Mammary epithelial cell (primary cell): ENCODE measurements at regions not wholly inside any gene's neighbourhood (a gene's known extent, or its start where the extent isn't known, plus 50 kb on each side); places are given as distances from the start of the nearest gene placed in this dataset.

Experiments
- CTCF ChIP-seq, 2 donors: IDR thresholded peaks in 1 of 2; conservative IDR thresholded peaks in 1 of 2; 2 replicates each; pipeline ENCODE4 v1.5.1; 2011 to 2012; ENCODE audit warnings: inconsistent platforms in 2 of 2, low read length in 2 of 2, mild to moderate bottlenecking in 2 of 2, control low read depth in 1 of 2, low read depth in 1 of 2; ENCODE audit not compliant: insufficient read depth in 1 of 2; ENCODE audit errors: extremely low read depth in 1 of 2
- EZH2 ChIP-seq: IDR thresholded peaks from 2 replicates; pipeline ENCODE4 v1.6.1; 2012; ENCODE audit warnings: low read length, inconsistent platforms, borderline replicate concordance

DNA sequence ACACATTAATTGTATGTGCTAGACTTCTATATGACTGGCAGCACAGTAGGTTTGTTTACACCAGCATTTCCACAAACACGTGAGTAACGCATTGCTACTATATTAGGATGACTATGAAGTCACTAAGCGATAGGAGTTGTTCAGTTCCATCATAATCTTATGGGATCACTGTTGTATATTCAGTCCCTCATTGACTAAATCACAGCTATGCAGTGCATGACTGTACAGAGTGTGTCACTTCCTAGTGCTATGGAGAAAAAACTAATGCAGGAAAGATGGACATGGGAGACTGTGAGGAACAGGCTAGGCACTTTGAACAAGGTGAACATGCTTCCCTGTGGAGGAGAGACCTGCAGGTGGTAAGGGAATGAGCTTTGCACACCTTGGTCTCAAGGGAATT, 259.8 kb downstream of the NUAK1 start:
- no peak for TF ChIP-seq EZH2
- TF ChIP-seq CTCF (conservative IDR thresholded peaks at IDR 0.05 in 1 of 2, IDR thresholded peaks at IDR 0.05 in 1 of 2; ENCODE audit: extremely low read depth in 1 of 2, insufficient read depth in 1 of 2, low read depth in 1 of 2, low read length in 2 of 2), result no peak
